GM10248 (cell line): ENCODE measurements at regions not wholly inside any gene's neighbourhood (a gene's known extent, or its start where the extent isn't known, plus 50 kb on each side); places are given as distances from the start of the nearest gene placed in this dataset.

Source experiments
- CTCF ChIA-PET: fragments of 300-600 bp; sonication (Branson Sonifier 250); formaldehyde crosslinking; extraction: SDS; loops from one replicate; lab custom pipeline; 2021; ENCODE audit warnings: antibody characterized with exemption; lab: Yijun Ruan, JAX
- POLR2A ChIA-PET: fragments of 350-650 bp; sonication (Branson Sonifier 250); formaldehyde crosslinking; extraction: SDS; loops from one replicate; lab custom pipeline; 2020; ENCODE audit warnings: antibody characterized with exemption; lab: Yijun Ruan, JAX
- DNase-seq: peaks from one replicate; pipeline ENCODE4 v3.0.0; 2012; ENCODE audit errors: extremely low spot score
- TF ChIP-seq, protein P1 (sequence below): IDR thresholded peaks from 2 replicates; pipeline ENCODE4 v1.5.1; 2012; ENCODE audit warnings: mild to moderate bottlenecking, low read depth; ENCODE audit errors: extremely low read depth, missing control alignments, control extremely low read depth

DNA sequence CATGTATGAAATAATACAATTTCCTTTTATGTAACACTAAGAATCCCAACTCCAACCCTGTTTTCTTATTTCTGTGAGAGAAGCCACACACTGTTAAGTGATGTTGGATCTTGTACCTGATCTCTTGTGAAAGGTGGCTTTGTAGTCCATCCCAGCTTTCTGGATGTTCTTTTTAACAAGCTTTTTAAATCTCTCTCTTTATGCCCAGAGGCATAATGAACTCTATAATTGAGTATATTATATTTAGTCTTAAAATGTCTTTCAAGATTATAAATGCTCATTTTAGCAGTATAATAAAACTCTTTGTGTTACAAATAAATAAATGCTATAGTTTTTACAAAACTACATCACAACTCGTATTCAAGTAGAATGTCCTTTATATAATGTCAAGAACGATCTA lies 922.1 kb downstream of the EPHA7 start:
- no peak for DNase-seq
- CTCF ChIA-PET, result interaction anchor here (1.0 kb wide), 1 partner anchor 9 kb away, joined by 3 read pairs; no protein-coding TSS in a partner anchor
- POLR2A ChIA-PET, result no interaction called here
- TF ChIP-seq, protein P1, sequence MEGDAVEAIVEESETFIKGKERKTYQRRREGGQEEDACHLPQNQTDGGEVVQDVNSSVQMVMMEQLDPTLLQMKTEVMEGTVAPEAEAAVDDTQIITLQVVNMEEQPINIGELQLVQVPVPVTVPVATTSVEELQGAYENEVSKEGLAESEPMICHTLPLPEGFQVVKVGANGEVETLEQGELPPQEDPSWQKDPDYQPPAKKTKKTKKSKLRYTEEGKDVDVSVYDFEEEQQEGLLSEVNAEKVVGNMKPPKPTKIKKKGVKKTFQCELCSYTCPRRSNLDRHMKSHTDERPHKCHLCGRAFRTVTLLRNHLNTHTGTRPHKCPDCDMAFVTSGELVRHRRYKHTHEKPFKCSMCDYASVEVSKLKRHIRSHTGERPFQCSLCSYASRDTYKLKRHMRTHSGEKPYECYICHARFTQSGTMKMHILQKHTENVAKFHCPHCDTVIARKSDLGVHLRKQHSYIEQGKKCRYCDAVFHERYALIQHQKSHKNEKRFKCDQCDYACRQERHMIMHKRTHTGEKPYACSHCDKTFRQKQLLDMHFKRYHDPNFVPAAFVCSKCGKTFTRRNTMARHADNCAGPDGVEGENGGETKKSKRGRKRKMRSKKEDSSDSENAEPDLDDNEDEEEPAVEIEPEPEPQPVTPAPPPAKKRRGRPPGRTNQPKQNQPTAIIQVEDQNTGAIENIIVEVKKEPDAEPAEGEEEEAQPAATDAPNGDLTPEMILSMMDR, result no peak

DNA sequence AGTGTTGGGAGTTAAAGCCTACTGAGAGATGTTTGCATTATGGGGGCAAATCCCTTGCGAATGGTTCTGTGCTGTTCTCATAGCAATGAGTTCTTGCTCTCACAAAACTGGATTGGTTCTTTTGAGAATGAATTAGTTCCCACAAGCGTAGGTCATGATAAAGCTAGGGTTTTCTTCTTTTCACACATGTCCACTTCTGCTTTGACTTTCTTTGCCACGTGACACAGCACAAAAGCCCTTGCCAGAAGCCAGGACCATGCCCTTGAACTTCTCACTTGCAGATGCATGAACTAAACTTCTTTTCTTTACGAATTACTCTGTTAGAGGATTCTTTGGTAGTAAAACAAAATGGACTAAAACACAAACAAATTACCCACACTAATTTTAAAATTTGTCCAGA lies 922.8 kb downstream of the EPHA7 start:
- DNase-seq, result no peak
- TF ChIP-seq, protein P1, result no peak
- ChIA-PET POLR2A (no interaction called here), CTCF (no interaction called here)

DNA sequence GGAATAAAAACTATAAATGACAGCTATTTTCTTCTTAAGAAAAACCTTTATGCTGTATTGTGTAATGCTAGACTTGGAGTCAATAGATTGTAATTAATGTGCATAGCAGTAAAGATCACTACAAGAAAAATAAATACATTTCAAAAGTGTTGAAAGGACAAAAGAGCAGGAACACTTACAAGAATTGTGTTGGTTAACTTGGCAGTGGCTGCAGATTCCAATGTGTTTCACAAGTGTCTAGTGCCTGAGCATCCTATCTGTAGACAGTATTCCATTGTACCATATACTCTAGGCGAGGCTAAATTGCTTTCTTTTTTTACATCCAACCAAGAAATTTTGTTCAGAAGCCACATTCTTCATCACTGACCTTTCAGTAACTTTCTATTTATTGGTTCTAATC lies 924.1 kb downstream of the EPHA7 start:
- TF ChIP-seq, protein P1, result no peak
- ChIA-PET POLR2A (no interaction called here), CTCF (no interaction called here)
- DNase-seq, result no peak

DNA sequence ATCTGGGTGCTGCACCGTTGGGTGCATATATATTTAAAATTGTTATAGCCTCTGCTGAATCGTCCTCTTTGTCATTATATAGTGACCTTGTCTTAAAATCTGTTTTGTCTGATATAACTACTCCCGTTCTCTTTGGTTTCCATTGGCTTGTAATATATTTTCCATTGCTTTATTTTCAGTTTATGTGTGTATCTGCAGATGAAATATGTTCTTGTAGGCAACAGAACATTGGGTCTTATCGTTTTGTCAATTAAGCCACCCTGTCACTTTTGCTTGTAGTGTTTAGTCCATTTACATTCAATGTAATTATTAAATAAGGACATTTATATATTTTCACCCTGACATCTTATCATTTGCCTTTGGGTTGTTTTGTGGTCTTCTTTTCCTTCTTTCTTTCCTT lies 933.9 kb downstream of the EPHA7 start:
- TF ChIP-seq, protein P1, result no peak
- DNase-seq, result no peak
- CTCF ChIA-PET, result interaction anchor here (1.3 kb wide), 1 partner anchor 15 kb away, joined by 5 read pairs; no protein-coding TSS in a partner anchor
- POLR2A ChIA-PET, result no interaction called here

DNA sequence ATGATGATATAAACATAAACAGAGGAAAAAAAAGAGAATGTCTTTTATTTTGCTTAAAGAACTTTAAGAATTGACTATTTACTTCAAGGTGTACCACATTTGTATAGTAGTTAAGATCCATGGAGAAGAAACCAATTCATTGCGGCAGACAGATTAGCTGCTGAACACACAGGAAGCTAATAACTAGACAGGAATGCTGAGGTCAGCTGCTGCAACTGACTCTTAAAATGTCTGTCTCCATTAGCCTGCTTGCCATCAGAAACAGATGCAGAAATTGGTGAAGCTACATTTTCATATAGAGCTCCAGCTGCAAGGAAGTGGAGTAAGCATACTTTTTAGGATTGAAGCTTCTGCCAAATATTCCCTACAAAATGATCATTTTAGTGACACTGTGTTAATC lies 939.5 kb downstream of the EPHA7 start:
- DNase-seq, result no peak
- TF ChIP-seq, protein P1, result no peak
- ChIA-PET POLR2A (no interaction called here), CTCF (interaction anchor here (0.9 kb wide), 1 partner anchor 8 kb away, joined by 3 read pairs; no protein-coding TSS in a partner anchor)

DNA sequence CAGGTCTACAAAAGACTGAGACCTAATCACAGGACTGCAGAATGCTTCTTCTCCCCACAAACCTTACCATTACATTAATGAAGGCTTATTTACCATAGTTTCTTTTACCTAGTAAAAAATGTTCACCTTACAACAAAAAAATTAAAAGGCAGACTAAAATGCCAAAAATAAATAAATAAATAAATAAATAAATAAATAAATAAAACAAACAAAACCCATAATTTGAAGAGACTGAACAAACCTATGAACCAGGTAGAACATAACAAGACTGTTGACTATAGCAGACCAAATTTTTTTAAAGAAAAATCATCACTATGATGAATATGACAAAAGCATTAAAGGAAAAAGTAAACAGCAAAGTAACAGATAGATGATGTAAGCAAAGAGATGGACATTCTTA lies 946.3 kb downstream of the EPHA7 start:
- TF ChIP-seq, protein P1, result no peak
- DNase-seq, result no peak
- ChIA-PET CTCF (no interaction called here), POLR2A (no interaction called here)
